Hypothalamus (tissue), 51 donors: ENCODE measurements at regions not wholly inside any gene's neighbourhood (a gene's known extent, or its start where the extent isn't known, plus 50 kb on each side); places are given as distances from the start of the nearest gene placed in this dataset.
A peak's percentile ranks its signal among the peaks of the same experiment; 100 is the strongest.
"Not testable (repeated sequence)": the region's sequence is repeated elsewhere in the genome, so short reads cannot be mapped to it uniquely, and the experiment has no call there.

Experiments
- DNase-seq, 51 donors: peaks; one replicate each; lab custom pipeline; 2025; lab: John Stamatoyannopoulos, UW

- DNase-seq = no peak
Observed at GRCh38 chr6:14510038-14510437, 392.5 kb downstream of the CD83 start.

- DNase-seq = no peak
Observed at GRCh38 chr6:14511061-14511586, 393.6 kb downstream of the CD83 start.

GRCh38 chr6:14512246-14512645 lies 394.7 kb downstream of the CD83 start:
- no peak for DNase-seq

GRCh38 chr6:14513496-14514393 lies 396.2 kb downstream of the CD83 start:
- DNase-seq = no peak

GRCh38 chr6:14516956-14517355 lies 399.4 kb downstream of the CD83 start:
- no peak for DNase-seq

- DNase-seq = no peak
Observed at GRCh38 chr6:14517516-14518105, 400.0 kb downstream of the CD83 start.

GRCh38 chr6:14518515-14519217 lies 401.1 kb downstream of the CD83 start:
- DNase-seq = no peak

- DNase-seq = no peak
Observed at GRCh38 chr6:14520029-14520428, 402.5 kb downstream of the CD83 start.

GRCh38 chr6:14520536-14520935 lies 403.0 kb downstream of the CD83 start:
- DNase-seq = no peak

GRCh38 chr6:14521141-14521540 lies 403.6 kb downstream of the CD83 start:
- no peak for DNase-seq

GRCh38 chr6:14521861-14522260 lies 404.3 kb downstream of the CD83 start:
- DNase-seq = not testable (repeated sequence)

GRCh38 chr6:14524319-14524718 lies 406.7 kb downstream of the CD83 start:
- DNase-seq = no peak

- no peak for DNase-seq
Observed at GRCh38 chr6:14530385-14530784, 412.8 kb downstream of the CD83 start.

GRCh38 chr6:14533446-14533845 lies 415.9 kb downstream of the CD83 start:
- DNase-seq = no peak

- no peak for DNase-seq
Observed at GRCh38 chr6:14537030-14537429, 419.5 kb downstream of the CD83 start.

GRCh38 chr6:14540276-14540675 lies 422.7 kb downstream of the CD83 start:
- DNase-seq = no peak

GRCh38 chr6:14540810-14541540 lies 423.4 kb downstream of the CD83 start:
- DNase-seq = no peak

GRCh38 chr6:14542670-14543366 lies 425.2 kb downstream of the CD83 start:
- DNase-seq = peak in 3 of 51 donors; percentile 9 to 64 (median 61)

GRCh38 chr6:14543971-14544585 lies 426.5 kb downstream of the CD83 start:
- no peak for DNase-seq

- DNase-seq = no peak
Observed at GRCh38 chr6:14544666-14545065, 427.1 kb downstream of the CD83 start.
